ENCODE measurements at regions not wholly inside any gene's neighbourhood (a gene's known extent, or its start where the extent isn't known, plus 50 kb on each side); places are given as distances from the start of the nearest gene placed in this dataset.

GRCh38 chr11:131207901-131208300, 162.5 kb upstream of the NTM start:
- H3K36me3 Mint-ChIP-seq (ENCODE audit: low read depth): no peaks in the 10 kb centered on the region
- no peaks in the 10 kb centered on the region for H3K4me1 Mint-ChIP-seq
- no peak overlapping the region for H3K27ac Mint-ChIP-seq (ENCODE audit: unreplicated experiment)
- TF ChIP-seq, protein P1, sequence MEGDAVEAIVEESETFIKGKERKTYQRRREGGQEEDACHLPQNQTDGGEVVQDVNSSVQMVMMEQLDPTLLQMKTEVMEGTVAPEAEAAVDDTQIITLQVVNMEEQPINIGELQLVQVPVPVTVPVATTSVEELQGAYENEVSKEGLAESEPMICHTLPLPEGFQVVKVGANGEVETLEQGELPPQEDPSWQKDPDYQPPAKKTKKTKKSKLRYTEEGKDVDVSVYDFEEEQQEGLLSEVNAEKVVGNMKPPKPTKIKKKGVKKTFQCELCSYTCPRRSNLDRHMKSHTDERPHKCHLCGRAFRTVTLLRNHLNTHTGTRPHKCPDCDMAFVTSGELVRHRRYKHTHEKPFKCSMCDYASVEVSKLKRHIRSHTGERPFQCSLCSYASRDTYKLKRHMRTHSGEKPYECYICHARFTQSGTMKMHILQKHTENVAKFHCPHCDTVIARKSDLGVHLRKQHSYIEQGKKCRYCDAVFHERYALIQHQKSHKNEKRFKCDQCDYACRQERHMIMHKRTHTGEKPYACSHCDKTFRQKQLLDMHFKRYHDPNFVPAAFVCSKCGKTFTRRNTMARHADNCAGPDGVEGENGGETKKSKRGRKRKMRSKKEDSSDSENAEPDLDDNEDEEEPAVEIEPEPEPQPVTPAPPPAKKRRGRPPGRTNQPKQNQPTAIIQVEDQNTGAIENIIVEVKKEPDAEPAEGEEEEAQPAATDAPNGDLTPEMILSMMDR (conservative IDR thresholded peaks at IDR 0.05): no peak
- no peaks in the 10 kb centered on the region for H3K27me3 Mint-ChIP-seq (ENCODE audit: low read depth)
- no peak for DNase-seq (ENCODE audit: low read depth, low spot score)
- peaks cover 3% of the 10 kb centered on the region for H3K9me3 Mint-ChIP-seq
- no peak overlapping the region for H3K4me3 Mint-ChIP-seq

- H3K4me1 Mint-ChIP-seq: peaks cover 21% of the 10 kb centered on the region
- peaks cover 5% of the 10 kb centered on the region for H3K9me3 Mint-ChIP-seq
- no peak overlapping the region for H3K4me3 Mint-ChIP-seq
- H3K27me3 Mint-ChIP-seq (ENCODE audit: low read depth): no peaks in the 10 kb centered on the region
- TF ChIP-seq, protein P1 (conservative IDR thresholded peaks at IDR 0.05): peak; percentile 32
- DNase-seq (ENCODE audit: low read depth, low spot score): no peak
- no peak overlapping the region for H3K27ac Mint-ChIP-seq (ENCODE audit: unreplicated experiment)
- H3K36me3 Mint-ChIP-seq (ENCODE audit: low read depth): no peaks in the 10 kb centered on the region
Observed at GRCh38 chr11:131217313-131218310, 152.8 kb upstream of the NTM start.

DNA sequence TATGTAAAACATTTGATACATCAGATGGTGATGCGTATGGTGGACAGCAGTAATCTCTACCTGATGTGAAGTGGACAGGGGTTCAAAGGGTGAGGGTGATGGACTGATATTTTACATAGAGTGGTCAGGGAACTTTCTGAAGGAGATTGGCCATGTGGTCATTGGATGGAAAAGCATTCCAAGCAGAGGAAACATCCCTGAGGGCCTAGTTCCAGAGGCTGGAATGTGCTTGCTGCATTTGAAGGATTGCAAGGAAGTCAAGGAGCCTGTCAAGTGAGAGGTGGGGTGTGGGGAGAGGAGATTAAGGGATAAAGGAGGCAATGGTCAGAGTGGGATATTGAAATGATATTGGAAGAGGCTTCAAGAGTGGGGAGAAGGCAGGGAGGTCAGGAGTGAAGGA, 151.9 kb upstream of the NTM start:
- Mint-ChIP-seq H3K4me1 (peaks cover 21% of the 10 kb centered on the region), H3K4me3 (no peak overlapping the region), H3K27me3 (ENCODE audit: low read depth) (no peaks in the 10 kb centered on the region), H3K9me3 (peaks cover 5% of the 10 kb centered on the region), H3K27ac (ENCODE audit: unreplicated experiment) (no peak overlapping the region), H3K36me3 (ENCODE audit: low read depth) (no peaks in the 10 kb centered on the region)
- TF ChIP-seq, protein P1 (conservative IDR thresholded peaks at IDR 0.05): no peak
- DNase-seq (ENCODE audit: low read depth, low spot score): no peak

- Mint-ChIP-seq H3K27ac (ENCODE audit: unreplicated experiment) (peak overlapping the region; percentile 63), H3K4me3 (no peak overlapping the region), H3K9me3 (peaks cover 5% of the 10 kb centered on the region), H3K4me1 (peaks cover 15% of the 10 kb centered on the region), H3K36me3 (ENCODE audit: low read depth) (no peaks in the 10 kb centered on the region), H3K27me3 (ENCODE audit: low read depth) (no peaks in the 10 kb centered on the region)
- TF ChIP-seq, protein P1 (conservative IDR thresholded peaks at IDR 0.05): no peak
- DNase-seq (ENCODE audit: low read depth, low spot score): no peak
Observed at GRCh38 chr11:131219646-131220045, 150.8 kb upstream of the NTM start.

DNA sequence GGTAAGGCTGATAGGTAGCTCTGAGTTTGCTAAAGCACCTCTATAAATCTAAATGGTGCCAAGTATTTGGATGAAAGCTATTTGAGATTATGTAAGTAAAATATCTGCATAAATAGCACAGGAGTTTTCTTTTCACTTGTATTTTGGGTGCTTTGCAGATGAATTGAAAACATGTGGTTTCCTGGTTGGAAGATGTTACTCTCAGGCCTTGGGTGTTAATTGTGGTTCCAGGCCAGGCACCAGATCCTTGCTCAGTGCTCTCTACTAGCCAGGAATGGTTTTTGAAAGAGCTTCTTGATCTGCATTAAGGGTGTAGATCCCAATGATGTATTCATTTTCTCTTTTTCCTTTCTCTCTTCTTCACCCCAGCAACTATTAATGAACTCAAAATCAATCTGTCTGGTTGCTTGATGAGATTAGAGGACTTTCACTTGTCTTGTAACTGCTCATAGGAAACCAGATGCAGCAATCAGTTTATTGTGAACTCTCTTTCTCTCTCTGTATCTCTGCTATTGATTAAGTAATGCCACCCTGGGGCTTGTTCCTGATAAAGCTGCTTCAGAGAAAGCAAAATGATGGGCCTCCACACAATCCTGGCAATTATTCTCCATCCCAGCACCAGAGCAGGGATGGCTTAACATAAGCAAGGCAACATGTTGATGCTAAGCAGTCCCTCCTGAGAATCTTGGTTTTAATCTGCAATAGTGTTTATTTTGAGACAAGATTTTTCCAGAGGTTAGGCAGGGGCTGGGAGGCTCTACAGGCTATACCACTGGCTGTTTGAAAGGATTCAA, 147.0 kb upstream of the NTM start:
- Mint-ChIP-seq H3K27ac (ENCODE audit: unreplicated experiment) (no peak overlapping the region), H3K4me3 (no peak overlapping the region), H3K27me3 (ENCODE audit: low read depth) (no peaks in the 10 kb centered on the region), H3K4me1 (peaks cover 15% of the 10 kb centered on the region), H3K36me3 (ENCODE audit: low read depth) (no peaks in the 10 kb centered on the region), H3K9me3 (peaks cover 9% of the 10 kb centered on the region)
- DNase-seq (ENCODE audit: low read depth, low spot score): no peak
- TF ChIP-seq, protein P1 (conservative IDR thresholded peaks at IDR 0.05): no peak

Measured in neural crest cell (in vitro differentiated cells).